MCF 10A (cell line): ENCODE measurements at regions not wholly inside any gene's neighbourhood (a gene's known extent, or its start where the extent isn't known, plus 50 kb on each side); places are given as distances from the start of the nearest gene placed in this dataset.

Experiments used
- BruUV-seq: library from RNA; stranded (reverse); fragments of 400-500 nt; replicated peaks from 2 replicates; lab custom pipeline; 2021; lab: Mats Ljungman, UMichigan
- CTCF ChIA-PET: fragments of 300-600 bp; sonication (Branson Sonifier 250); formaldehyde crosslinking; extraction: SDS; loops from one replicate; lab custom pipeline; 2021; ENCODE audit warnings: antibody characterized with exemption, inconsistent platforms; lab: Yijun Ruan, JAX
- POLR2A ChIA-PET: fragments of 300-600, 350-650 bp; sonication (Branson Sonifier 250); formaldehyde crosslinking; extraction: SDS; loops from one replicate; lab custom pipeline; 2020; ENCODE audit warnings: antibody characterized with exemption, inconsistent platforms; lab: Yijun Ruan, JAX
- DNase-seq: peaks from one replicate; pipeline ENCODE4 v3.0.0-alpha.2; 2018; ENCODE audit not compliant: unreplicated experiment
- H3K27ac Mint-ChIP-seq: one replicate; pipeline ENCODE4 v1.8.0; 2022; ENCODE audit warnings: mild to moderate bottlenecking, low read depth, mixed read lengths; ENCODE audit not compliant: unreplicated experiment
- H3K27me3 Mint-ChIP-seq: one replicate; pipeline ENCODE4 v1.8.0; 2022; ENCODE audit warnings: mixed read lengths; ENCODE audit not compliant: insufficient read depth, unreplicated experiment
- H3K36me3 Mint-ChIP-seq: one replicate; pipeline ENCODE4 v1.8.0; 2022; ENCODE audit warnings: mild to moderate bottlenecking, moderate library complexity, mixed read lengths; ENCODE audit not compliant: insufficient read depth, unreplicated experiment
- H3K4me1 Mint-ChIP-seq: one replicate; pipeline ENCODE4 v1.8.0; 2022; ENCODE audit warnings: mixed read lengths; ENCODE audit not compliant: insufficient read depth, unreplicated experiment
- H3K4me3 Mint-ChIP-seq: one replicate; pipeline ENCODE4 v1.8.0; 2022; ENCODE audit warnings: mild to moderate bottlenecking, moderate library complexity, mixed read lengths; ENCODE audit not compliant: unreplicated experiment
- H3K9me3 Mint-ChIP-seq: one replicate; pipeline ENCODE4 v1.8.0; 2022; ENCODE audit warnings: mixed read lengths; ENCODE audit not compliant: unreplicated experiment
- CTCF ChIP-seq: fragments of 200-600 bp; IDR thresholded peaks from one replicate; pipeline ENCODE4 v1.8.0; 2022; ENCODE audit warnings: antibody characterized with exemption, mild to moderate bottlenecking; ENCODE audit not compliant: unreplicated experiment
- intact Hi-C: fragments of 100-400 bp; cut with micrococcal nuclease; formaldehyde crosslinking; loops from 2 replicates; pipeline ENCODE4 v1.14.1; 2022

GRCh38 chr18:45378308-45378707, 237.0 kb upstream of the SLC14A2 start:
- no peak for TF ChIP-seq CTCF
- no TSS peak for BruUV-seq
- H3K36me3 Mint-ChIP-seq = no peaks in the 10 kb centered on the region
- peaks cover 19% of the 10 kb centered on the region for H3K27me3 Mint-ChIP-seq
- H3K27ac Mint-ChIP-seq = no peak overlapping the region
- intact Hi-C loops = no loop called here
- peaks cover 13% of the 10 kb centered on the region for H3K4me1 Mint-ChIP-seq
- ChIA-PET POLR2A (no interaction called here), CTCF (interaction anchor here (0.6 to 1.3 kb wide), 3 partner anchors 12 to 1757 kb away, joined by 3 read pairs; no protein-coding TSS in a partner anchor)
- DNase-seq = no peak
- no peaks in the 10 kb centered on the region for H3K9me3 Mint-ChIP-seq
- no peak overlapping the region for H3K4me3 Mint-ChIP-seq

- Mint-ChIP-seq H3K36me3 (no peaks in the 10 kb centered on the region), H3K9me3 (no peaks in the 10 kb centered on the region), H3K27ac (no peak overlapping the region), H3K4me3 (no peak overlapping the region), H3K4me1 (peaks cover 13% of the 10 kb centered on the region), H3K27me3 (peaks cover 19% of the 10 kb centered on the region)
- TF ChIP-seq CTCF = no peak
- no TSS peak for BruUV-seq
- DNase-seq = no peak
- intact Hi-C loops = no loop called here
- POLR2A ChIA-PET = no interaction called here
- CTCF ChIA-PET = interaction anchor here (0.6 to 1.3 kb wide), 6 partner anchors 9 to 1758 kb away, joined by 3 to 5 read pairs (median 3); no protein-coding TSS in a partner anchor
Measured at GRCh38 chr18:45378933-45379332, 236.3 kb upstream of the SLC14A2 start.

GRCh38 chr18:45379903-45380302, 235.4 kb upstream of the SLC14A2 start:
- Mint-ChIP-seq H3K9me3 (no peaks in the 10 kb centered on the region), H3K4me3 (no peak overlapping the region), H3K27ac (no peak overlapping the region), H3K36me3 (no peaks in the 10 kb centered on the region), H3K4me1 (peaks cover 13% of the 10 kb centered on the region), H3K27me3 (peaks cover 19% of the 10 kb centered on the region)
- no peak for DNase-seq
- no peak for TF ChIP-seq CTCF
- BruUV-seq = no TSS peak
- POLR2A ChIA-PET = no interaction called here
- CTCF ChIA-PET = interaction anchor here (8.2 kb wide), 1 partner anchor 104 kb away, joined by 138 read pairs; no protein-coding TSS in a partner anchor
- intact Hi-C loops = loop anchor here (5.0 to 10.0 kb wide), 5 partner anchors 165 to 1765 kb away; no protein-coding TSS in a partner anchor

- DNase-seq = no peak
- Mint-ChIP-seq H3K4me1 (peaks cover 6% of the 10 kb centered on the region), H3K27ac (no peak overlapping the region), H3K36me3 (no peaks in the 10 kb centered on the region), H3K9me3 (no peaks in the 10 kb centered on the region), H3K4me3 (no peak overlapping the region), H3K27me3 (peaks cover 19% of the 10 kb centered on the region)
- POLR2A ChIA-PET = no interaction called here
- BruUV-seq = no TSS peak
- intact Hi-C loops = loop anchor here (5.0 to 10.0 kb wide), 5 partner anchors 166 to 1766 kb away; no protein-coding TSS in a partner anchor
- no peak for TF ChIP-seq CTCF
- CTCF ChIA-PET = interaction anchor here (0.5 to 8.2 kb wide), 7 partner anchors 12 to 1760 kb away, joined by 3 to 138 read pairs (median 5); no protein-coding TSS in a partner anchor
Measured at GRCh38 chr18:45381282-45381681, 234.0 kb upstream of the SLC14A2 start.
